Neural crest cell (in vitro differentiated cells): ENCODE measurements at regions not wholly inside any gene's neighbourhood (a gene's known extent, or its start where the extent isn't known, plus 50 kb on each side); places are given as distances from the start of the nearest gene placed in this dataset.

Experiments used
- DNase-seq: peaks from one replicate; pipeline ENCODE4 v3.0.0; 2021; ENCODE audit warnings: low read depth, mixed read lengths, low spot score
- H3K27ac Mint-ChIP-seq: one replicate; pipeline ENCODE4 v1.8.0; 2021; ENCODE audit warnings: mild to moderate bottlenecking, mixed read lengths; ENCODE audit not compliant: unreplicated experiment
- H3K27me3 Mint-ChIP-seq: 2 replicates; pipeline ENCODE4 v1.8.0; 2021; ENCODE audit warnings: low read depth, mild to moderate bottlenecking, mixed read lengths
- H3K36me3 Mint-ChIP-seq: 2 replicates; pipeline ENCODE4 v1.8.0; 2021; ENCODE audit warnings: low read depth, mild to moderate bottlenecking, mixed read lengths
- H3K4me1 Mint-ChIP-seq: 2 replicates; pipeline ENCODE4 v1.8.0; 2021; ENCODE audit warnings: mixed read lengths
- H3K4me3 Mint-ChIP-seq: one replicate; pipeline ENCODE4 v1.8.0; 2021; ENCODE audit warnings: mild to moderate bottlenecking, mixed read lengths
- H3K9me3 Mint-ChIP-seq: 2 replicates; pipeline ENCODE4 v1.8.0; 2021; ENCODE audit warnings: mixed read lengths
- TF ChIP-seq, protein P1 (sequence below): fragments of 200-600 bp; sonication (generic); conservative IDR thresholded peaks from 2 replicates; pipeline ENCODE4 v1.5.0; 2021; ENCODE audit warnings: antibody characterized with exemption, mild to moderate bottlenecking

DNA sequence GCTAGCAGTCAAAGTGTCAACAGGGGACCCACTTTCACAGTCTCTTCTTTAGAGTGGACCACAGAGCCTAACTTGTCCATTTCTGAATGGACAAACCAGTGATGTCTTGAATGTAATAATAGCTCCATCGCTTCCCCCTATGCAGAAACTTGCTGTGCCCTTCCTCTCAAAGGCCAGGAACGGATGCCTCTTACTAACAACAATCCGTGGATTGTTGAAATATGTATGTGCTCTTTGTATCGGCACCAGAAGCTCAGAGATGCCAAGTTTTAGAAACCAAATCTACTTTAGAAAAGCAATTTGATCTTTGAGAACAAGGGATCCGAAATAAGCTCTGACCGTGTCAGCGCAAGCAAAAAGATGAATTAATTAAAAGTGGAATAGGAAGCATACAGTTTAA is 259.5 kb upstream of the POU2AF2 start:
- no peaks in the 10 kb centered on the region for H3K36me3 Mint-ChIP-seq
- peak overlapping the region; percentile 35 for H3K4me3 Mint-ChIP-seq
- H3K4me1 Mint-ChIP-seq: peaks cover 26% of the 10 kb centered on the region
- H3K27me3 Mint-ChIP-seq: no peaks in the 10 kb centered on the region
- TF ChIP-seq, protein P1, sequence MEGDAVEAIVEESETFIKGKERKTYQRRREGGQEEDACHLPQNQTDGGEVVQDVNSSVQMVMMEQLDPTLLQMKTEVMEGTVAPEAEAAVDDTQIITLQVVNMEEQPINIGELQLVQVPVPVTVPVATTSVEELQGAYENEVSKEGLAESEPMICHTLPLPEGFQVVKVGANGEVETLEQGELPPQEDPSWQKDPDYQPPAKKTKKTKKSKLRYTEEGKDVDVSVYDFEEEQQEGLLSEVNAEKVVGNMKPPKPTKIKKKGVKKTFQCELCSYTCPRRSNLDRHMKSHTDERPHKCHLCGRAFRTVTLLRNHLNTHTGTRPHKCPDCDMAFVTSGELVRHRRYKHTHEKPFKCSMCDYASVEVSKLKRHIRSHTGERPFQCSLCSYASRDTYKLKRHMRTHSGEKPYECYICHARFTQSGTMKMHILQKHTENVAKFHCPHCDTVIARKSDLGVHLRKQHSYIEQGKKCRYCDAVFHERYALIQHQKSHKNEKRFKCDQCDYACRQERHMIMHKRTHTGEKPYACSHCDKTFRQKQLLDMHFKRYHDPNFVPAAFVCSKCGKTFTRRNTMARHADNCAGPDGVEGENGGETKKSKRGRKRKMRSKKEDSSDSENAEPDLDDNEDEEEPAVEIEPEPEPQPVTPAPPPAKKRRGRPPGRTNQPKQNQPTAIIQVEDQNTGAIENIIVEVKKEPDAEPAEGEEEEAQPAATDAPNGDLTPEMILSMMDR: no peak
- no peaks in the 10 kb centered on the region for H3K9me3 Mint-ChIP-seq
- no peak for DNase-seq
- peak overlapping the region; percentile 30 for H3K27ac Mint-ChIP-seq

DNA sequence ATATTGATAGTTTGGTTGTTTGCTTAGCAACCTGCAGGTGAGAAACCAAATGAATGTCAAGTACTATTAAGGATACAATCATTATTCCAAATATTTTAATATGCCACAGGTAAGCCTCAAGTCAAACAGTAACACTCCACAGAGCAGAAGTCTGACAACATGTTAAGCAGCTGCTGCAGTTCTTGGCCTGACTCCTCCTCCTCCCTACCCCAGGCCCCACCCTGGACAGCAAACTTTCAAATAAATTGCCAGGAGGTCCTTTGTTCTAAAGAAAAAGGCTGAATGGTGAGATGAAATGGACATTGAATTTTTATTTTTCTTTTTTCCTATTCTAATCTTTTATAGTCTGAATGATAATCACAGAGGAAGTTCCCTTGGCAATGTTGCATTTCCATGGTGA is 260.0 kb upstream of the POU2AF2 start:
- H3K27me3 Mint-ChIP-seq: no peaks in the 10 kb centered on the region
- H3K9me3 Mint-ChIP-seq: no peaks in the 10 kb centered on the region
- H3K4me3 Mint-ChIP-seq: peak overlapping the region; percentile 35
- H3K36me3 Mint-ChIP-seq: no peaks in the 10 kb centered on the region
- H3K27ac Mint-ChIP-seq: peak overlapping the region; percentile 30
- TF ChIP-seq, protein P1: no peak
- DNase-seq: no peak
- H3K4me1 Mint-ChIP-seq: peaks cover 26% of the 10 kb centered on the region

DNA sequence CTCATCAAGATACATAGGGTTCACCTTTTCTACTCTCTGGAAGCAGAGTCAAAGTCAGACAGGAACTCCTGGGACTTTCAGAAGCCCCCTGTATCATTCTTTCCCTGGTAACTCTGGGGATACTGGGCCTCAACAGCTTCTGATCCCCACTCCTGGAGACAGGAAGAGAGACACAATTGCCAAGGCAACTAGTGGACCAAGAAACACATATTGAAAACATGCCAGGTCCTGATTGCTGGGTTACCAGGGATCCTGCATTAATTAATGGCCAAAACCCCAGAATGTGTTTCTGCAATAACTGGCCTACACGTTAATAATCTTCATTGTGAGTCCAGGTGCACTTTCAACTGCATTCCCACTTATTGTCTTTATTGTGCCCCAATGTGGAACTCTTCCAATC is 260.8 kb upstream of the POU2AF2 start:
- TF ChIP-seq, protein P1: no peak
- Mint-ChIP-seq H3K27me3 (no peaks in the 10 kb centered on the region), H3K9me3 (no peaks in the 10 kb centered on the region), H3K4me1 (peaks cover 26% of the 10 kb centered on the region), H3K4me3 (no peak overlapping the region), H3K27ac (peak overlapping the region; percentile 69), H3K36me3 (no peaks in the 10 kb centered on the region)
- DNase-seq: no peak

DNA sequence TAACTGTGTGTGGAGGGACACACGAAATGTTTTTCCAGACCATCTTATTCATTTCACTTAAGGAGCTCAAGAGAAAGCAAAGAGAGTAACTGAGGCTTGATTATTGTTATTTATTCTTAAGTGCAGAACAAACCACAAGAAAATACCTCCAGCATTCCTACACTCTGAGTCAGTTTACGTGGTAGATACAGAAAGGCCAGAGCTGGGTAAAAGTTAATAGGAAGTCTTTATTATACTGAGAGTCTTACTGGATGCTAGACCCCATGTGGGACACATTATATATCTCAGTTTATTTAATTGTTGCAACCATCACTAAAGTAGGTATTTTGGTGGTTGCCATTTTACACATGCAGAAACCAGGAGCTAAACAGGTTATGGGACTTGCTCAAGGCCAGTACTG is 261.4 kb upstream of the POU2AF2 start:
- no peak for DNase-seq
- H3K36me3 Mint-ChIP-seq: peaks cover 2% of the 10 kb centered on the region
- H3K27me3 Mint-ChIP-seq: no peaks in the 10 kb centered on the region
- peaks cover 4% of the 10 kb centered on the region for H3K9me3 Mint-ChIP-seq
- H3K27ac Mint-ChIP-seq: no peak overlapping the region
- no peak overlapping the region for H3K4me3 Mint-ChIP-seq
- H3K4me1 Mint-ChIP-seq: peaks cover 30% of the 10 kb centered on the region
- TF ChIP-seq, protein P1: no peak

DNA sequence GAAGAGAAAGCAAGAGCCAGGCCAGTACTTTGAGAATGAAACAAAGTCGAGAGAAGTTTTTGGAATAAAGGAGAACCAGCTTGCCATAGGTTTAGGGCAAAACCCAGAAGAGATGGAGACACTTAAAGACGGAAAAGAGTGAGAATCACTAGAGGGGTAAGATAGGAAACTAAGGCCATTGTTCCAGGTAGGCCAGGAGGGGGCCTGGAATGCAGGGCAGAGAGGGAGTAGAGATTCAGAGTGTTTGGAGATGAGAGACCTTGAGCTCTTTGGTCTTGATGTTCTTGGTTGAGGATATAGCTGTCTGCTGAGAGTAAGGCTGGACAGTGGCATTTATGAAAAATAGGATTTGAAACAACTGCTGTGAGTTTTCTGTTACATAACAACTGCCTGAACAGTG is 263.3 kb upstream of the POU2AF2 start:
- Mint-ChIP-seq H3K27me3 (no peaks in the 10 kb centered on the region), H3K4me1 (peaks cover 28% of the 10 kb centered on the region), H3K27ac (no peak overlapping the region), H3K4me3 (no peak overlapping the region), H3K36me3 (peaks cover 3% of the 10 kb centered on the region), H3K9me3 (peaks cover 8% of the 10 kb centered on the region)
- TF ChIP-seq, protein P1: no peak
- no peak for DNase-seq

DNA sequence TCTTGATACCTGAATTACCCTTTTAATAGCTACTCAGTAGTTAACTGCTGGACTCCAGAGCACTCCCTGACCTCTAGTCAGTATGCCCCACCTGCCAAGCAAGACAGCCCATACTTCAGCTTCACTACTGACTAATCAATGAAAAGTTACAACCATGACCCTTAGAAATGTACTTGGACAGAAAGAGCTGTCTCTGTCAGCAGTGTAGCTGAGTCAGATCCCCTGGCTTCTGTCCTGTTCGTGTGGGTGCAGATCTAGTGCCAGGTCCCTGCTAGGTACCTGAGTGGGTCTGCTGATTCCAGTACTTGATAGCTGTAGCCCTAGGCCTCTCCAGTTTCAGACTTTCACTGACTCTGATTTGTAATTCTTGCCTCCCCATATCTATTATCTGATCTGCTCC is 265.8 kb upstream of the POU2AF2 start:
- H3K36me3 Mint-ChIP-seq: peaks cover 6% of the 10 kb centered on the region
- H3K27me3 Mint-ChIP-seq: no peaks in the 10 kb centered on the region
- TF ChIP-seq, protein P1: no peak
- peaks cover 10% of the 10 kb centered on the region for H3K9me3 Mint-ChIP-seq
- no peak overlapping the region for H3K4me3 Mint-ChIP-seq
- no peak for DNase-seq
- no peak overlapping the region for H3K27ac Mint-ChIP-seq
- H3K4me1 Mint-ChIP-seq: peaks cover 3% of the 10 kb centered on the region
